IMR-90 (cell line): ENCODE measurements at regions not wholly inside any gene's neighbourhood (a gene's known extent, or its start where the extent isn't known, plus 50 kb on each side); places are given as distances from the start of the nearest gene placed in this dataset.

ENCODE experiments used
- ATAC-seq: fragments of 200-7000 bp; cut with Tn5 transposase; 2 replicates; pipeline ENCODE4 v1.9.1; 2020; ENCODE audit warnings: low read depth, mild to moderate bottlenecking, moderate library complexity
- BruUV-seq: library from RNA; stranded (reverse); fragments of 400-500 nt; replicated peaks from 2 replicates; lab custom pipeline; 2021; lab: Mats Ljungman, UMichigan
- CTCF ChIA-PET: fragments of 300-600 bp; formaldehyde crosslinking; extraction: SDS; loops from one replicate; lab custom pipeline; 2021; ENCODE audit warnings: antibody characterized with exemption; lab: Yijun Ruan, JAX
- POLR2A ChIA-PET: fragments of 300-600 bp; sonication (Branson Sonifier 250); formaldehyde crosslinking; loops from one replicate; lab custom pipeline; 2022; ENCODE audit warnings: antibody characterized with exemption; ENCODE audit not compliant: unreplicated experiment; lab: Charles Lee
- DNase-seq: peaks from one replicate; pipeline ENCODE4 v3.0.0; 2013
- H2AFZ ChIP-seq: replicated peaks from 2 replicates; pipeline ENCODE3; 2013; ENCODE audit warnings: low read length, mild to moderate bottlenecking; ENCODE audit not compliant: poor library complexity
- H2AK5ac ChIP-seq: 2 replicates; pipeline ENCODE4 v1.6.1; 2013; ENCODE audit warnings: low read depth, low read length, inconsistent platforms
- H2AK9ac ChIP-seq: replicated peaks from 2 replicates; pipeline ENCODE3; 2013; ENCODE audit warnings: mild to moderate bottlenecking, low read depth, low read length, moderate library complexity; ENCODE audit not compliant: poor library complexity
- H2BK120ac ChIP-seq: 2 replicates; pipeline ENCODE4 v1.6.1; 2013; ENCODE audit warnings: low read depth, low read length, inconsistent platforms
- H2BK15ac ChIP-seq: 3 replicates; pipeline ENCODE4 v1.6.1; 2013; ENCODE audit warnings: low read depth, low read length, inconsistent platforms
- H2BK20ac ChIP-seq: 2 replicates; pipeline ENCODE4 v1.6.1; 2013; ENCODE audit warnings: low read depth, mild to moderate bottlenecking, inconsistent platforms, low read length, moderate library complexity
- H2BK5ac ChIP-seq: 2 replicates; pipeline ENCODE4 v1.6.1; 2013; ENCODE audit warnings: mild to moderate bottlenecking, low read depth, low read length, inconsistent platforms; ENCODE audit not compliant: poor library complexity, severe bottlenecking
- H3K14ac ChIP-seq: replicated peaks from 2 replicates; pipeline ENCODE4 v1.6.1; 2013; ENCODE audit warnings: low read depth, low read length, inconsistent platforms
- H3K18ac ChIP-seq: 2 replicates; pipeline ENCODE4 v1.6.1; 2013; ENCODE audit warnings: low read depth, low read length, control low read depth
- H3K23ac ChIP-seq: 2 replicates; pipeline ENCODE4 v1.6.1; 2013; ENCODE audit warnings: low read depth, low read length, inconsistent platforms
- H3K27ac ChIP-seq: 2 replicates; pipeline ENCODE4 v1.5.1; 2013; ENCODE audit warnings: mild to moderate bottlenecking, control low read depth, low read length; ENCODE audit not compliant: insufficient read depth
- H3K27me3 ChIP-seq: 2 replicates; pipeline ENCODE4 v1.6.1; 2013; ENCODE audit warnings: low read length; ENCODE audit not compliant: control insufficient read depth, insufficient read depth
- H3K36me3 ChIP-seq: 2 replicates; pipeline ENCODE4 v1.6.1; 2013; ENCODE audit warnings: low read length, mixed read lengths; ENCODE audit not compliant: control insufficient read depth, insufficient read depth
- H3K4ac ChIP-seq: 2 replicates; pipeline ENCODE4 v1.6.1; 2013; ENCODE audit warnings: low read depth, low read length, inconsistent platforms
- H3K4me1 ChIP-seq: 2 replicates; pipeline ENCODE4 v1.6.1; 2013; ENCODE audit warnings: low read length, mixed read lengths; ENCODE audit not compliant: control insufficient read depth, insufficient read depth
- H3K4me2 ChIP-seq: 2 replicates; pipeline ENCODE4 v1.6.1; 2013; ENCODE audit warnings: low read depth, mild to moderate bottlenecking, control low read depth, low read length, moderate library complexity
- H3K4me3 ChIP-seq: 2 replicates; pipeline ENCODE4 v1.5.1; 2013; ENCODE audit warnings: low read depth, mild to moderate bottlenecking, control low read depth, low read length, moderate library complexity; ENCODE audit not compliant: insufficient read depth
- H3K56ac ChIP-seq: 2 replicates; pipeline ENCODE4 v1.6.1; 2013; ENCODE audit warnings: low read length, inconsistent platforms; ENCODE audit not compliant: insufficient read depth; ENCODE audit errors: extremely low read depth
- H3K79me1 ChIP-seq, 2 experiments: 2 replicates each; pipeline ENCODE4 v1.6.1; 2013; ENCODE audit warnings: low read length in 2 of 2, inconsistent platforms in 1 of 2, low read depth in 1 of 2
- H3K9ac ChIP-seq: 2 replicates; pipeline ENCODE4 v1.6.1; 2013; ENCODE audit warnings: low read depth, low read length, control low read depth
- H3K9me1 ChIP-seq: 2 replicates; pipeline ENCODE4 v1.6.1; 2013; ENCODE audit warnings: low read length, inconsistent platforms; ENCODE audit not compliant: insufficient read depth
- H3K9me3 ChIP-seq: 2 replicates; pipeline ENCODE4 v1.6.1; 2013; ENCODE audit warnings: low read length; ENCODE audit not compliant: control insufficient read depth, insufficient read depth
- H4K20me1 ChIP-seq: 2 replicates; pipeline ENCODE4 v1.6.1; 2013; ENCODE audit warnings: low read length, inconsistent platforms; ENCODE audit not compliant: insufficient read depth
- H4K5ac ChIP-seq: 2 replicates; pipeline ENCODE4 v1.6.1; 2013; ENCODE audit warnings: mild to moderate bottlenecking, low read depth, low read length, control low read depth
- H4K8ac ChIP-seq, 2 experiments: 2 replicates each; pipeline ENCODE4 v1.6.1; 2013; ENCODE audit warnings: low read depth in 2 of 2, low read length in 2 of 2, control low read depth in 1 of 2, inconsistent platforms in 1 of 2
- H4K91ac ChIP-seq: 2 replicates; pipeline ENCODE4 v1.6.1; 2013; ENCODE audit warnings: low read depth, low read length, inconsistent platforms; ENCODE audit not compliant: insufficient read depth
- MAFK ChIP-seq: IDR thresholded peaks from 2 replicates; pipeline ENCODE4 v1.6.1; 2012; ENCODE audit warnings: low read depth, low read length, improper control_type of control experiment
- USF2 ChIP-seq: fragments of 150-350 bp; IDR thresholded peaks from 2 replicates; pipeline ENCODE4 v1.6.1; 2017; ENCODE audit warnings: mild to moderate bottlenecking, antibody characterized with exemption, low read length, low read depth
- WGBS, 2 experiments: methylation state at CpG; one replicate each; pipeline versions ENCODE4 v1.1.5 to v1.1.7; 2013; ENCODE audit warnings: missing lambda C conversion rate in 2 of 2; ENCODE audit not compliant: insufficient read length in 1 of 2; ENCODE audit errors: extremely low coverage in 2 of 2; 5-methylcytosine and 5-hydroxymethylcytosine counted together
- dilution Hi-C: fragments of 300-500 bp; cut with HindIII; formaldehyde crosslinking; loops from one replicate; pipeline ENCODE4 v1.14.3; 2018; ENCODE audit warnings: low sequenced_read_pairs; ENCODE audit not compliant: unreplicated experiment
- in situ Hi-C: fragments of 300-500 bp; cut with MboI; formaldehyde crosslinking; loops from 3 replicates; pipeline ENCODE4 v1.14.3; 2019; ENCODE audit warnings: low sequenced_read_pairs, inconsistent platforms, mixed read lengths
- intact Hi-C: fragments of 100-400 bp; cut with micrococcal nuclease; formaldehyde crosslinking; loops from 2 replicates; pipeline ENCODE4 v1.10.0; 2022

GRCh38 chr17:79552405-79552804 lies 58.4 kb downstream of the RBFOX3 start:
- H3K4me2 ChIP-seq, result no peak overlapping the region
- no peaks in the 10 kb centered on the region for H4K20me1 ChIP-seq
- H3K18ac ChIP-seq, result no peak overlapping the region
- no peaks in the 10 kb centered on the region for H3K27me3 ChIP-seq
- H3K9ac ChIP-seq, result no peak overlapping the region
- H3K36me3 ChIP-seq, result no peaks in the 10 kb centered on the region
- TF ChIP-seq USF2 (no peak), MAFK (peak; percentile 37; the same call in 1 of the 2 replicates)
- H2BK5ac ChIP-seq, result no peak overlapping the region
- WGBS, 2 experiments, result no CpG with 5 or more reads among the region's 3 CpGs
- H4K5ac ChIP-seq, result no peak overlapping the region
- no peaks in the 10 kb centered on the region for H3K4me1 ChIP-seq
- no peak overlapping the region for H3K4me3 ChIP-seq
- intact Hi-C loops (no loop called here), dilution Hi-C loops (no loop called here), in situ Hi-C loops (no loop called here)
- ATAC-seq, result no peak
- H2AK5ac ChIP-seq, result no peak overlapping the region
- DNase-seq, result no peak
- no peak overlapping the region for H2AFZ ChIP-seq
- H3K9me1 ChIP-seq, result no peaks in the 10 kb centered on the region
- no peak overlapping the region for H3K27ac ChIP-seq
- H2BK120ac ChIP-seq, result no peak overlapping the region
- H4K8ac ChIP-seq, result no peak overlapping the region
- BruUV-seq, result no TSS peak
- H3K23ac ChIP-seq, result no peak overlapping the region
- no peaks in the 10 kb centered on the region; the same call in none of the 2 replicates for H3K9me3 ChIP-seq
- H4K91ac ChIP-seq, result no peak overlapping the region
- no peak overlapping the region for H2BK20ac ChIP-seq
- ChIA-PET CTCF (no interaction called here), POLR2A (no interaction called here)
- no peak overlapping the region for H3K4ac ChIP-seq
- no peaks in the 10 kb centered on the region for H3K79me1 ChIP-seq
- H2AK9ac ChIP-seq, result no peak overlapping the region
- no peak overlapping the region for H3K56ac ChIP-seq
- H2BK15ac ChIP-seq, result no peak overlapping the region
- H3K14ac ChIP-seq, result no peak overlapping the region
